ENCODE measurements at regions not wholly inside any gene's neighbourhood (a gene's known extent, or its start where the extent isn't known, plus 50 kb on each side); places are given as distances from the start of the nearest gene placed in this dataset.
A peak's percentile ranks its signal among the peaks of the same experiment; 100 is the strongest.
"Not testable (repeated sequence)": the region's sequence is repeated elsewhere in the genome, so short reads cannot be mapped to it uniquely, and the experiment has no call there.

DNA sequence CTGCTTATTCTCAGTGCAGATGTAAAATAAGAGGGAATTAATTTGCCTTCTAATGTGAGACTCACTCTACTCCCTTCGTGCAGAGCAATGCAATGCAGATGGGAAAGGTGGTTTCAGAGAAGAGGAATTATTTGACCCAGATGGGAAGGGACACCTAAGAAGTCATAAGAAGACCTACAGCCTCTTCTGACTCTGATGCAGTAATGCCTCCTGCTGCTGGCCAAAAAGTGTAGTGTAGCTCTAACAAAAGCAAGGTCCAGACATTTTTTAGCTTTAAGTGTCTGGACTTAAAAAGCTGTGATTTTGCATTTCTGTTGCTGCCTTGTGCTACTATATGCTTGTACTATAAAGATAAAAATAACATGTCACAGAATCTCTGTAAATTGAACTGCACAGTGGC, 501.4 kb downstream of the TTLL7 start:
- peak; percentile 66 for TF ChIP-seq CTCF (IDR thresholded peaks at IDR 0.05; ENCODE audit: control insufficient read depth, insufficient read depth, low read depth, low read length, missing control alignments)
- no peak overlapping the region for H3K4me3 ChIP-seq (ENCODE audit: control insufficient read depth, low read depth, low read length)
- no peak for DNase-seq (ENCODE audit: low read depth)

GRCh38 chr1:83495560-83495959, 503.4 kb downstream of the TTLL7 start:
- no peak for DNase-seq (ENCODE audit: low read depth)
- no peak for TF ChIP-seq CTCF (IDR thresholded peaks at IDR 0.05; ENCODE audit: control insufficient read depth, insufficient read depth, low read depth, low read length, missing control alignments)
- no peak overlapping the region for H3K4me3 ChIP-seq (ENCODE audit: control insufficient read depth, low read depth, low read length)

DNA sequence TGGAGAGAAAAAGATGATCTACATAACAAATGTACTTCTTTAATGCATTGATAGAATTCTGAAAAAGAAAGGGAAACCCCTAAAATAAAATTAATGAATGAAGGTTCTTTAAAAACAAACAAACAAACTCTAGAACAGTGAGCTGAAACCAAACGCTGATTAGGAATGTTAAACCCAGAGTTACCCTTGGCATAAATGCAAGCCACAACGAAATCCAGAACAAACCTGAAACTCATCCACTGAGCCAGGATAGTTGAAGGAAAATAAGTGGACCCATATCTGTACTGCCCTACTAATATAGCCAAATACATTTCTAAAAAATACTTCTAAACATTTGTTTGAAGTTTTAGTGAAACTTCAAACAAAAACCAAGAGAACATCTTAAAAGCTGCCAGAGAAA, 505.3 kb downstream of the TTLL7 start:
- no peak for TF ChIP-seq CTCF (IDR thresholded peaks at IDR 0.05; ENCODE audit: control insufficient read depth, insufficient read depth, low read depth, low read length, missing control alignments)
- H3K4me3 ChIP-seq (ENCODE audit: control insufficient read depth, low read depth, low read length), result no peak overlapping the region

GRCh38 chr1:83491930-83492329, 507.0 kb downstream of the TTLL7 start:
- no peak for DNase-seq (ENCODE audit: low read depth)
- no peak overlapping the region for H3K4me3 ChIP-seq (ENCODE audit: control insufficient read depth, low read depth, low read length)
- TF ChIP-seq CTCF (IDR thresholded peaks at IDR 0.05; ENCODE audit: control insufficient read depth, insufficient read depth, low read depth, low read length, missing control alignments), result no peak

More for the DNA sequence above, 505.3 kb downstream of the TTLL7 start:
- DNase-seq (ENCODE audit: low read depth), result no peak

DNA sequence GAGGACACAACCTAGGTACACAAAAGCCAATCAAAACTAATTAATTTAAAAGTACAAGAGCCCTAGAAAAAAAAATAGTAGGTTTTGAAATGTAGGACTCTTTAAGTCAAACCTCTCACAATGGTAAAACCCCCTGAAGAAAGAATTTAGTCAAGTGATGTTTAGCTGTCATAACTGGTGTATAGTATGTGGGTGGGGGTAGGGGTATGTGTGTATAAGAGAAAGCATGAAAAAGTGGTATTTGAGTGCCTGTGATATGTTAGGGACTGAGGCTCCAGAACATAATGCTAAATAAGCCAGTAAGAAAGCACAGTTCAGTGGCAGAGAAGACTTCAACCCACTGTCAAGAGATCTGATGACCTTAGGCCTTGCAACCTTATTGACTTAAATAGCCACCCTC, 507.9 kb downstream of the TTLL7 start:
- no peak for TF ChIP-seq CTCF (IDR thresholded peaks at IDR 0.05; ENCODE audit: control insufficient read depth, insufficient read depth, low read depth, low read length, missing control alignments)
- no peak for DNase-seq (ENCODE audit: low read depth)

DNA sequence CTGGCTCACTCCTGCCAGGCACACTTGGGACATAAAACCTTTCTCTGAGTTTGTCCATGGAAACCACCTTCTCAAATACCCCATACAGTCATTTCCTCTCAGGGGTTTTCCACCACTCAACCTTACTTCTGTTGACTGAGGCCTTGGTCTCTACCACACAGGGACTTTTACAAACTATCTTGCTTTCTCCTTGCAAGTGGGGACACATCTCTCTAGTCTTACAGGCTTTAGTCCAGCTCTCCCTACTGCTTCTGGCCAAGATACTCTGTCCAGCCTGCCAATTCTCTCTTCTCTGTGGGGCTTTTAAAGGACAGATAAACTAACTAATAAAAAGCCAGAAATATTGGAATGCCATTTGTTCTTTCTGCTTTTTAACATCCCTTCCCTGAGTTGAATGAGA, 510.8 kb downstream of the TTLL7 start:
- H3K4me3 ChIP-seq (ENCODE audit: control insufficient read depth, low read depth, low read length); DNase-seq (ENCODE audit: low read depth): not testable (repeated sequence)

More for the DNA sequence above, 507.9 kb downstream of the TTLL7 start:
- no peak overlapping the region for H3K4me3 ChIP-seq (ENCODE audit: control insufficient read depth, low read depth, low read length)

DNA sequence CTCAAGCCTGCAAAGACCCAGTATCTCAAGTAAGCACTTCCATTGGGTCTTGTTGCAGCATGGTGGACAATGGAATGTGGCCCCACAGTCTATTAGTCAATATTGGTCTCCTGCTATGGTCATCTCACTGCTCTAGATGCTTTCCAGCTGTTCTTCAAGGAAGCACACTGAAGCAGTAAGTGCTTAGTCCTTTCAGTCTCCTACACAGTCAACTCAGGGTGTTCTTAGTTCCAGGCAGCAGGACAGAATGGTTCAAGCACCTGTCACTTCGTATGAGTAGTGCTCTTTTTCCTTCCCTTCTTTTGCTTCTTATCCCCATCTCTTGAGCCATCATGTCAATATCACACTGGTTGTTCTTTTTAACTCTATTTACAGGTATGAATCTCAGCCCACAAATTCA, 511.5 kb downstream of the TTLL7 start:
- DNase-seq (ENCODE audit: low read depth); H3K4me3 ChIP-seq (ENCODE audit: control insufficient read depth, low read depth, low read length): not testable (repeated sequence)

DNA sequence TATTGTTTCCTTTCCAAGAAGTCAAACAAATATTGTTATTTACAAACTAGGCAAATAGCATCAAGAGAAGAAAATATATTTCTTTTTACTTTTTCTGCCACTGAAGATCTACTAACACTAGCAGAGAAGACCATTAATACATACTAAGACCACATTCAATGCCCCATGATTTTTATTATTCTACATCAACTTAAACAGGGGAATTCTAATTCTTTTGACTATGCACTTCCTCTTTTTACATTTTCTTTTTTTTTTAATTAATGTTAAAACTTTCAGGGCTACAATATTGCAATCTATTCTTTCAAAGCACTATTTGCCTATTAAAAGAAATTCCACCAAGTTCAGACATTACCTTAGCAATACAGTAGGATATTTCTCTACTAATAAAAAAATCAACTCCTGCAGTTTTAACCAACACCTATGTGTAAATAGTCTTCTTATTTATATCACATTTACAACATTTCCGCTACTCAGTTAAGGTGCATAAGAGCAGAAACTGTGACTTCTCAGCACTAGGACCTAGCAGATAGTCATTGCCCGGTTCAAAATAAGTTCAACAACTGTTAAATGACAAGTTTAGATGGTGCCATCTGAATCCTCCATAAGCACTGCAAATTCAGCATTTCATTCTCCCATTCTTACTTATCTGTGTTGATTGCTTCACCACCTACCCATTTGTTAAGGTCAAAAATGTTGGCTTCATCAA, 513.5 kb downstream of the TTLL7 start:
- DNase-seq (ENCODE audit: low read depth); H3K4me3 ChIP-seq (ENCODE audit: control insufficient read depth, low read depth, low read length): not testable (repeated sequence)

- not testable (repeated sequence) for H3K4me3 ChIP-seq (ENCODE audit: control insufficient read depth, low read depth, low read length); DNase-seq (ENCODE audit: low read depth)
These were observed 517.6 kb downstream of the TTLL7 start for GRCh38 chr1:83481284-83481683.

DNA sequence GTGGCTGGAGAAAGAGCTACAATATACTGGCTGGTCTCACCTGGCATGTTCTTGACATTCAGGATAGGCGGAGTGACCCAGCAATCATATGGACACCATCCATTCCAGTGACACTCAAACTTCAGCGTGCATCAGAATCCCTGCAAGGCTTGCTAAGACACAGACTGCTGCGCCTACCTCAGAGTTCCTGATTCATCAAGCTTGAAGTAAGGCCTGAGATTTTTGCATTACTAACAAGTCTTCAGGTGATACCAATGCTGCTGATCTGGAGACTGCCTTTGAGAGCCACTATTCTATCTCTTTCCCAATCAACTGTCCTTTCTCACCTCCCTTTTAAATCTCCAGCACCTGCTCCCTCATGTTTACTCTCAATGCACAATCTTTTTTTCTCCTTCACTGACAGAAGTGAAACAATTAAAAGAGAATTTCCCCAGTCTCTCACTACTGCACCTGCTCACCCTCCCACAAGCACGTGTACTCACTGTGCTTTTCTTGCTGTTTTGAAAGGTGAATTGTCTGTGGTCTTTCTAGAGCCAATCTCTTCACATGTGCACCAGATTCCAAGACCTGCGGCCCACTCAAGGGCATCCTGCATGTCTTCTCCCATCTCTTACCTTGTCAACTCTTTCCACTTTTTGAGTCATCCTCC, 519.2 kb downstream of the TTLL7 start:
- not testable (repeated sequence) for H3K4me3 ChIP-seq (ENCODE audit: control insufficient read depth, low read depth, low read length); DNase-seq (ENCODE audit: low read depth)

- not testable (repeated sequence) for H3K4me3 ChIP-seq (ENCODE audit: control insufficient read depth, low read depth, low read length)
These were observed 520.8 kb downstream of the TTLL7 start for GRCh38 chr1:83478127-83478526.

DNA sequence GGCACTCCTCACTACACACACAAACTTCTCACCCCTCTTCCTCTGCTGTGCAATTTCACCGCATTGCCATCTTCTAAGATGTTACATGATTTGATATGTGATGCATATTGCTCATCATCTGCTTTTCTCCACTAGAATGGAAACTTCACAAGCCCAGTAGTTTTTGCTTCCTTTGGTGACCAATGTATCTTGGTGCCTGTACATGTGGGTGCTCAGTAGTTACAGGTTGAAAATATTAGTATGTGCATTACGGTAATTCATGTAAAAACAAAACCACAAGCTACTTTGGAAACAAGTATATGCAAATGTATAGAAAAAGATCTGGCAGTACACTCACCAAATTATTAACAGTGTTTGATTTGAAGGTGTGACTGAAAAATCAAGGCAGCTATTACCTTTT, 522.4 kb downstream of the TTLL7 start:
- not testable (repeated sequence) for DNase-seq (ENCODE audit: low read depth); H3K4me3 ChIP-seq (ENCODE audit: control insufficient read depth, low read depth, low read length)

More at GRCh38 chr1:83478127-83478526, 520.8 kb downstream of the TTLL7 start:
- DNase-seq (ENCODE audit: low read depth), result not testable (repeated sequence)
